ENCODE measurements at regions not wholly inside any gene's neighbourhood (a gene's known extent, or its start where the extent isn't known, plus 50 kb on each side); places are given as distances from the start of the nearest gene placed in this dataset.
A peak's percentile ranks its signal among the peaks of the same experiment; 100 is the strongest.

GRCh38 chr3:94249491-94250079 lies 186.7 kb downstream of the NSUN3 start:
- Histone ChIP-seq H3K27ac (ENCODE audit: low read depth, low read length) (no peak overlapping the region), H3K27me3 (ENCODE audit: insufficient read depth, low read length) (no peaks in the 10 kb centered on the region), H4K20me1 (ENCODE audit: insufficient read depth, low read length) (no peaks in the 10 kb centered on the region), H2AFZ (ENCODE audit: low read depth, low read length) (no peak overlapping the region), H3K4me2 (ENCODE audit: low read length) (no peak overlapping the region), H3K9me3 (ENCODE audit: insufficient read depth, low read depth, low read length) (no peaks in the 10 kb centered on the region), H3K9ac (ENCODE audit: low read length) (no peak overlapping the region), H3K4me3 (ENCODE audit: insufficient read depth, low read depth, low read length) (no peak overlapping the region), H3K36me3 (ENCODE audit: insufficient read depth, low read length) (no peaks in the 10 kb centered on the region), H3K79me2 (ENCODE audit: insufficient read depth, low read length) (no peaks in the 10 kb centered on the region), H3K4me1 (ENCODE audit: insufficient read depth, low read length) (no peaks in the 10 kb centered on the region)
- Mint-ChIP-seq H3K4me3 (ENCODE audit: unreplicated experiment) (no peak overlapping the region), H3K36me3 (ENCODE audit: low read depth, unreplicated experiment) (no peaks in the 10 kb centered on the region), H3K9me3 (ENCODE audit: unreplicated experiment) (no peaks in the 10 kb centered on the region), H3K27ac (ENCODE audit: unreplicated experiment) (no peak overlapping the region), H3K27me3 (ENCODE audit: low read depth, unreplicated experiment) (no peaks in the 10 kb centered on the region), H3K4me1 (ENCODE audit: low read depth, unreplicated experiment) (peaks cover 8% of the 10 kb centered on the region)
- DNase-seq (ENCODE audit: low read depth) (peak; percentile 36), FAIRE-seq (peak; percentile 26)
- TF ChIP-seq, protein P1, sequence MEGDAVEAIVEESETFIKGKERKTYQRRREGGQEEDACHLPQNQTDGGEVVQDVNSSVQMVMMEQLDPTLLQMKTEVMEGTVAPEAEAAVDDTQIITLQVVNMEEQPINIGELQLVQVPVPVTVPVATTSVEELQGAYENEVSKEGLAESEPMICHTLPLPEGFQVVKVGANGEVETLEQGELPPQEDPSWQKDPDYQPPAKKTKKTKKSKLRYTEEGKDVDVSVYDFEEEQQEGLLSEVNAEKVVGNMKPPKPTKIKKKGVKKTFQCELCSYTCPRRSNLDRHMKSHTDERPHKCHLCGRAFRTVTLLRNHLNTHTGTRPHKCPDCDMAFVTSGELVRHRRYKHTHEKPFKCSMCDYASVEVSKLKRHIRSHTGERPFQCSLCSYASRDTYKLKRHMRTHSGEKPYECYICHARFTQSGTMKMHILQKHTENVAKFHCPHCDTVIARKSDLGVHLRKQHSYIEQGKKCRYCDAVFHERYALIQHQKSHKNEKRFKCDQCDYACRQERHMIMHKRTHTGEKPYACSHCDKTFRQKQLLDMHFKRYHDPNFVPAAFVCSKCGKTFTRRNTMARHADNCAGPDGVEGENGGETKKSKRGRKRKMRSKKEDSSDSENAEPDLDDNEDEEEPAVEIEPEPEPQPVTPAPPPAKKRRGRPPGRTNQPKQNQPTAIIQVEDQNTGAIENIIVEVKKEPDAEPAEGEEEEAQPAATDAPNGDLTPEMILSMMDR (IDR thresholded peaks at IDR 0.05; ENCODE audit: insufficient read depth, low read depth, low read length) = peak; percentile 89
- no peak for TF ChIP-seq EZH2 (IDR thresholded peaks at IDR 0.05; ENCODE audit: insufficient read depth, low read length)

- Histone ChIP-seq H3K4me3 (ENCODE audit: insufficient read depth, low read depth, low read length) (no peak overlapping the region), H3K4me1 (ENCODE audit: insufficient read depth, low read length) (no peaks in the 10 kb centered on the region), H2AFZ (ENCODE audit: low read depth, low read length) (no peak overlapping the region), H3K27me3 (ENCODE audit: insufficient read depth, low read length) (no peaks in the 10 kb centered on the region), H4K20me1 (ENCODE audit: insufficient read depth, low read length) (no peaks in the 10 kb centered on the region), H3K36me3 (ENCODE audit: insufficient read depth, low read length) (no peaks in the 10 kb centered on the region), H3K9ac (ENCODE audit: low read length) (no peak overlapping the region), H3K79me2 (ENCODE audit: insufficient read depth, low read length) (no peaks in the 10 kb centered on the region), H3K27ac (ENCODE audit: low read depth, low read length) (no peak overlapping the region), H3K9me3 (ENCODE audit: insufficient read depth, low read depth, low read length) (no peaks in the 10 kb centered on the region), H3K4me2 (ENCODE audit: low read length) (no peak overlapping the region)
- Mint-ChIP-seq H3K4me3 (ENCODE audit: unreplicated experiment) (no peak overlapping the region), H3K36me3 (ENCODE audit: low read depth, unreplicated experiment) (no peaks in the 10 kb centered on the region), H3K4me1 (ENCODE audit: low read depth, unreplicated experiment) (peaks cover 4% of the 10 kb centered on the region), H3K27me3 (ENCODE audit: low read depth, unreplicated experiment) (no peaks in the 10 kb centered on the region), H3K27ac (ENCODE audit: unreplicated experiment) (no peak overlapping the region), H3K9me3 (ENCODE audit: unreplicated experiment) (no peaks in the 10 kb centered on the region)
- FAIRE-seq (no peak), DNase-seq (ENCODE audit: low read depth) (no peak)
- no peak for TF ChIP-seq EZH2 (IDR thresholded peaks at IDR 0.05; ENCODE audit: insufficient read depth, low read length)
- TF ChIP-seq, protein P1 (IDR thresholded peaks at IDR 0.05; ENCODE audit: insufficient read depth, low read depth, low read length) = no peak
Observed at GRCh38 chr3:94251566-94251965, 188.7 kb downstream of the NSUN3 start.

- H3K4me2 ChIP-seq (ENCODE audit: low read length) = no peak overlapping the region
- no peaks in the 10 kb centered on the region for H3K9me3 ChIP-seq (ENCODE audit: insufficient read depth, low read depth, low read length)
- Mint-ChIP-seq H3K4me1 (ENCODE audit: low read depth, unreplicated experiment) (peaks cover 4% of the 10 kb centered on the region), H3K27me3 (ENCODE audit: low read depth, unreplicated experiment) (no peaks in the 10 kb centered on the region), H3K9me3 (ENCODE audit: unreplicated experiment) (no peaks in the 10 kb centered on the region), H3K4me3 (ENCODE audit: unreplicated experiment) (no peak overlapping the region), H3K27ac (ENCODE audit: unreplicated experiment) (no peak overlapping the region), H3K36me3 (ENCODE audit: low read depth, unreplicated experiment) (no peaks in the 10 kb centered on the region)
- FAIRE-seq (no peak), DNase-seq (ENCODE audit: low read depth) (no peak)
- H3K4me1 ChIP-seq (ENCODE audit: insufficient read depth, low read length) = no peaks in the 10 kb centered on the region
- no peak overlapping the region for H3K9ac ChIP-seq (ENCODE audit: low read length)
- no peaks in the 10 kb centered on the region for H3K27me3 ChIP-seq (ENCODE audit: insufficient read depth, low read length)
- no peak for TF ChIP-seq EZH2 (IDR thresholded peaks at IDR 0.05; ENCODE audit: insufficient read depth, low read length)
- TF ChIP-seq, protein P1 (IDR thresholded peaks at IDR 0.05; ENCODE audit: insufficient read depth, low read depth, low read length) = no peak
- H4K20me1 ChIP-seq (ENCODE audit: insufficient read depth, low read length) = no peaks in the 10 kb centered on the region
- no peaks in the 10 kb centered on the region for H3K36me3 ChIP-seq (ENCODE audit: insufficient read depth, low read length)
- H2AFZ ChIP-seq (ENCODE audit: low read depth, low read length) = no peak overlapping the region
- H3K27ac ChIP-seq (ENCODE audit: low read depth, low read length) = no peak overlapping the region
- no peaks in the 10 kb centered on the region for H3K79me2 ChIP-seq (ENCODE audit: insufficient read depth, low read length)
- H3K4me3 ChIP-seq (ENCODE audit: insufficient read depth, low read depth, low read length) = no peak overlapping the region
Observed at GRCh38 chr3:94252316-94252715, 189.5 kb downstream of the NSUN3 start.

Data from astrocyte (in vitro differentiated cells and primary cell).